ENCODE measurements at regions not wholly inside any gene's neighbourhood (a gene's known extent, or its start where the extent isn't known, plus 50 kb on each side); places are given as distances from the start of the nearest gene placed in this dataset.

GRCh38 chr2:78506301-78506700, 519.2 kb upstream of the REG3G start:
- no peak for DNase-seq

DNA sequence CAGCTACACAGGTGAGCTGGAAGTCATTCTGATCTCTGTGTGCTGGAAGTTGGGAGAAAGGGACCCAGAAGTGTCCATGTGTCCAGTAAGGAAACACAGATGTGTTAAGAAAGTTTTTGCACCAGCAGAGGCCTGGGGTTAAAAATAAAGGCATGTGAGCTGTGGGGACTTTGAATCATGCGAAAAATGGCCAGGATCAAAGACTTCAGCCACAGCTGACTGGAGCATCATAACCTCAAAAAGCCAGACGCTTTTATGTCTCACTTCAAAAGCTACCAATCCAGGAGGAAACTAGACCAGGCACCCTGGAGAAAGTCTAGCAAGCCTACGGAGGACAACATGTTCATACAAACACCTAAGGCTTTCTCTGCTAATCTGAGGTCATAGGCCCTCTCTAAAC, 503.6 kb upstream of the REG3G start:
- DNase-seq, result no peak

GRCh38 chr2:78532762-78533379, 492.6 kb upstream of the REG3G start:
- DNase-seq, result no peak

DNA sequence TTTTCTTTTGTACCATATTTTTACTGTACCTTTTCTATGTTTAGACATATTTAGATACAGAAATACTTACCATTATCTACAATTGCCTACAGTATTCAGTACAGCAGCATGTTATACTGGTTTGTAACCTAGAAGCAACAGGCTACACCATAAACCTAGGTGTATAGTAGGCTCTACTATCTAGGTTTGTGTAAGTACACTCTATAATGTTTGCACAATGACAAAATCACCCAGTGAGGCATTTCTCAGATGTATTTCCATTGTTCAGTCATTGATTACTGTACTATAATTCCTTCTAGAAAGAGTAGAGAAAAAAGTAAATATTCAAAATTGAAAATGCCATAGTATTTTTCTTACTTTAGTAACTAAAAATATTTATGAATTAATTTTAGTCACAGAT, 490.1 kb upstream of the REG3G start:
- DNase-seq, result no peak

DNA sequence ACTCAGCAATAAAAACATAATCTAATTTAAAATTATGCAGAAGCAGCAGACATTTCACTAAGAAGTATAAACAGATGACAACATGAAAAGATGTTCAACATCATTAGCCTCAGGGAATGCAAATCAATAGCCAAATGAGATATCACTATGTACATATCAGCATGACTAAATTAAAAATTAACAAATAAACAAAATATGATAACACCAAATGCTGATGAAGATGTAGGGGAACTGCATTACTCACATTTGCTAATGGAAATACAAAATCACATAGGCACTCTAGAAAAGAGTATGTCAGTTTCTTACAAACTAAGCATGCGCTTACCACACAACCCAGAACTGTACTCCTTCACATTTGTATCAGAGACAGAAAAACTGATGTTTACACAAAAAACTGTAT, 487.2 kb upstream of the REG3G start:
- no peak for DNase-seq

DNA sequence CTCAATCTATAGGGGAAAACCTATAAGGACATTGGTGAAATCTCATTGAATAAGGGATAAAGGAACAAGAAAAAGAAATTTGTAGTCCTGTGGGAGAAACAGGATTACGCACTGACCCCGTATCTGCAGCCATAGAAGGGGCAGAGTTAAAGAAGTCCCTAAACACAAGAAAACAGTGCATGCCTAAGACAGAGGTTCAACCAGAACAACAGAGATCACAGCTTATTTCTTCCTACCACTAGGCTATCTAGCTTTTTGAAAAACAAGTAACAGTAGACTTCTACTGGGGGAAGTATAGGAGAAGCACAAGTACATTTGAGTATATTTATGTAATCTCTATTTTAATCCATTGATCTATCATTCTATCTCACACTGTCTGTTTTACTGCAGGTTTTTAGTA, 485.2 kb upstream of the REG3G start:
- DNase-seq, result no peak

- no peak for DNase-seq
Measured at GRCh38 chr2:78541088-78541450, 484.4 kb upstream of the REG3G start.

DNA sequence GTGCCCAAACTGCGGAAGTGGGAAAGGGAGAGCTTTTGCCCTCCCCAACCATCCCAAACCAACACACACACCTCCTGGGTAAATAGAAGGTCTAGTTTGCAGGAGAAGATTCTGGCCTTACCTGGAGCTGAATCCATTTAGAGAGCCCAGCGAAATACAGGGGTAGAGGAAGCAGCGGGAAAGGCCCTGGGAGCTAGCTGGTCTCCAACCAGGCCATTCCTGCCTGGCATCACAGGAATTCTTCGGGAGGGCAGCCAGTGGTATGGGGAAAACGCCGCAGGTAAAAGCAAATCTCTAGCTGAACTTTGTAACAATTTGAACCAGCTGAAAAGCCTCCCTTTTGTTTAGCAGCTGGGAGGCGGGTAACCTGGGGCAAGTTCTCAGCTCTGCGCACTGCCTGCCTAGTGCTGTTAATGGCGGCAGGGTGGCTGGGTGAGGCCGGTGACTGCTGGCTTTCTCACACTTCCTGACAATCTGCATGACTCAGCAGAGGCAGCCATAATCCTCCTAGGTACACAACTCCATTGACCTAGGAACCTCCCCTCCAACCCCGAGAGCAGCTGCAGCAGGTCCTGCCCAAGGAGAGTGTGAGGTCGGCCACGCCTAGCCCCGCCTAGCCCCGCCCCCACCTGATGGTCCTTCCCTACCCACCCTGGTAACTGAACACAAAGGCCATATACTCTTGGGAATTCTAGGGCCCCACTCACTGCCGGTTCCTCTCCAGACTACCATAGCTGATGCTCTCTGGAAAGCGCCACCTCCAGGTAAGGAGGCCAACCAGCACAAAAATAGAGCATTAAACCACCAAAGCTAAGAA, 483.8 kb upstream of the REG3G start:
- no peak for DNase-seq

DNA sequence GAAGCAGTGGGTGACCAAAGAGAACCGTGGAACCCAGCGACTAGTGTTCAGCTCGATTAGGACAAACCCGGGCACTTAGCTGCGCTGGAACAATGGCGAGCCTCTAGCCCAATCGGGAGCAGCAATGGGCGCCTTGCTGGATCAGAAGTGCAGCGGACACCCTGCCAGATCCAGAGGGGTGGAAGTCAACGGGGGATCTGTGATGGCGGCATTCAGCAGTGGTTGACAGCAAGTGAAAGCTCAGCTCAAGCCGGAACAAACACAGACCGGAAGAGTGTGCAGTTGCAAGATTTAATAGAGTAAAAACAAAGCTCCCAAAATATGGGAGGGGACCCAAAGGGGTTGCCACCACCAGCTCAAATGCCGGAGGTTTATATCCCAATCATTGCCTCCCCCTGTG, 478.7 kb upstream of the REG3G start:
- DNase-seq, result no peak

GRCh38 chr2:78549766-78550165, 475.7 kb upstream of the REG3G start:
- DNase-seq, result no peak

GRCh38 chr2:78553866-78554647, 471.4 kb upstream of the REG3G start:
- no peak for DNase-seq

DNA sequence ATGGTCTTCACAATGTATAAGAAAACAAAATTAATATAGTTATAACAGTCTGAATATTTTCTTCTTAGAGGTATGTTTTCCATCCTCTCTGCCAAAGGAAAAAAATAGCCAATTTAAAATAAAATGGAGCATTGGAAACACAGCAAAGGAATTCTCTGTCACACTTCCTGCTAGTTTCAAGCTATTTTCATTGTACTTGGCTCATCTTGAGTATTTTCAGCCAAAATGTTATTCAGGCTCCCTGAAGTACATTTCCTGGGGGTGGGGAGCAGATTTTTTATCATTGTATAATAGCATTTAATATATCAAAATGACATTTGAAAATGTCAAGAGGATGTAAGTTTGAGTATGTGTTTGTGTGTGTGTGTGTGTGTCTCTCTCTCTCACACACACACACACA, 463.6 kb upstream of the REG3G start:
- no peak for DNase-seq

GRCh38 chr2:78564666-78565065, 460.8 kb upstream of the REG3G start:
- no peak for DNase-seq

DNA sequence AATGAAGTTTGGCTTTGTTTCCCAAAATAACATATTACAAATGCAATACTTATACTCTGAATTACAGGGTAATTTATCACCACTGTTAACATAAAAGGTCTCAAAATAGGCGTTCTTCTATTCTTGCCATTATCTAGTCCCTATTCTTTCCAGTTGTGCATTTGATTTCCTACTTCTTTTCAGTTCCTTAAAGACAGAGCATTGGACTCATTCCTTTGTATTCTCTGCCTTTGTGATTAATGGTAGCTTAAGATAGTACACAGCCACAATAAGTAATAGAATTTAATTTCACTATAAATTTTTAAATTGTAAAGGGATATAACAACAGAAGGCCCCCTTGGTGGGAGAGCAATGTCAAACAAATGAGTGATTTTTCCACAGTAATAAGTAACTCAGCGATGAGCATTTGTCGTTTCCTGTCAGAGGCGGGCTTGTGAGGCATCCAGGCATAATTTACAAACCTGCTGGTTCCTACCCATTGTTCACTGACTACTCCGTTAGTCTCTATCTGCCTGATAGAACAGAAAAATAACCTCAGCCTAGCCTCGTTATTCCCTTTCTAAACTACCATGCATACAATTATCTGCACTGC, 456.6 kb upstream of the REG3G start:
- no peak for DNase-seq

DNA sequence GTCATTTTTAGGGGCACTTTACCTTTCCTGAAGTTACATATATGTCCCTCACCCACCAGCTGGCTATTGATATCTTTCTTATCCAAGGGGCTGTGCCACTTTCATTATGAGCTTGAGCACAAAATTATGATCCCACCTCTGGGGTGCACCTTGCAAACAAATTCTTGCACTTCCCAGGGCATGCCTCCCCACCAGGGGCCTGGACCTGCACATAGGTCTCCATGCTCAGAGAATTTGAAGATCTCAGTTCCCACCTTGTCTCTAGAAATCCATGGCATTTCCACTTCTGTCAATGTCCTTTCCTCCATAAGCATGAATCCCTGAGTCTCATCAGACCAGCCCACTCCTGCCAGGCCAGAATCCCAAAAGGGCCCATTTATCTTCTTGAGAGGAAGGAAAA, 449.1 kb upstream of the REG3G start:
- DNase-seq, result no peak

DNA sequence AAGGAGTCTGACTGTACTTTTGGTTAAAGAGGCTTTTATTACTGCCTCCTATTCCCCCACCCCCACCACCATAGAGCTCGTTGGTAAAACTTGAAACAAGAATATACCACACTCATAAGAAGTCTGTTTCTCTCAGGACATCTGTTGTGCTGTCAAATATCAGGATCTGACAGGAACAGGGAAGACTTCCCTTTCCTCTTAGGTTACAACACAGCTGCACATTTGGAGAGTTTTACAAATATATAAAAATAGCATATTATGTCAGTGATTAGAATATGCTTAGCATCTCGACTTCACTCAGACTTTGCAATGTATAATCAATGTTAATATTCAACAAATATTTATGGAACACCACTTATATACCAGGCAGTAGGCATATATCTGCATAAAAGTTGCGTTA, 439.6 kb upstream of the REG3G start:
- no peak for DNase-seq

DNA sequence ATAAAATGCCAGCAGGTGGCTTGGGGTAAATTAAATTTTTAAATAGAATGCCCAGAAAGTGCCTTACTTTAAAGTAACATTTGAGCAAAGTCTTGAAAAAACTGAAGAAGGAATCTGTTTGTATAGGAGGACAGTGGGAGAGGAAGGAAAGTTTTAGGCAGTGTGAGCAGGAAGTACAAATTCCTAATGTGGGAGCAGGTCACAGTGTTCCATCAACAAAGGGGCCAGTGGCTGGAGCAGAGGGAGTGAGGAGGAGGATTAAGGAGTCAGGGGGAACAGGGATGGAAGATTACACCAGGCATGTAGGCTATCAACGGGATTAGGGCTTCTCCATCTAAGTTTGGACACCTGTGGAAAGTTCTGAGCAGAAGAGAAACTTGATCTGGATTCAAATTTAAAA, 439.2 kb upstream of the REG3G start:
- DNase-seq, result no peak

- DNase-seq, result no peak
Measured at GRCh38 chr2:78589871-78590270, 435.6 kb upstream of the REG3G start.

GRCh38 chr2:78592491-78592890, 433.0 kb upstream of the REG3G start:
- no peak for DNase-seq

DNA sequence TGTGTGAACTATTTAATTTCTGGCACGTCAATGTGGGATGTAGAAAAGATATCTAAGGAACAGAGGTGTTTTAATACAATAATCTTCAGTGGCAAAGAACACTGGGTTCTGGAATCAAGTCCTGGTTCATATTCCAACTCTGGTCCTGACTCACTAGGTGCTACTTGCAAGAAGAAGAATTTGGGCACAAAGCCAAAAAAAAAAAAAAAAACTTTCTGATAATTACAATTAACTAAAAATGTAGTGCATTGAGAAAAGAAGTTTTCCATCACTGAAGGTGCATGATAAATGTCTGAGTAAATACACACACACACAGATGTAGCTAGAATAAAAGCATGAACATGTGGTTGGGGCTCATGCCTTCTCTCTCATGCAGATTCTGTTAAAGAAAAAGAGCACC, 424.4 kb upstream of the REG3G start:
- no peak for DNase-seq

GRCh38 chr2:78602862-78603261, 422.6 kb upstream of the REG3G start:
- no peak for DNase-seq

GRCh38 chr2:78606895-78607294, 418.6 kb upstream of the REG3G start:
- no peak for DNase-seq

- no peak for DNase-seq
Measured at GRCh38 chr2:78614726-78615125, 410.8 kb upstream of the REG3G start.

GRCh38 chr2:78615956-78616355, 409.5 kb upstream of the REG3G start:
- no peak for DNase-seq
